Activated T-helper 1 cell treated with anti-CD3 and anti-CD28 coated beads, Interleukin-12 subunit alpha, Interleukin-12 subunit beta, Interleukin-2, Interleukin-4 antibody, amounts not matched to agents 30 ng/mL and 10 ng/mL and 1 ng/mL, durations not matched to agents 14 hours and 24 hours and 36 hours (primary cell): ENCODE measurements at regions not wholly inside any gene's neighbourhood (a gene's known extent, or its start where the extent isn't known, plus 50 kb on each side); places are given as distances from the start of the nearest gene placed in this dataset.

Source experiments
- DNase-seq: peaks from one replicate; pipeline ENCODE4 v3.0.0; 2021; ENCODE audit warnings: low spot score
- H3K27ac Mint-ChIP-seq: one replicate; pipeline ENCODE4 v1.8.0; 2021; ENCODE audit warnings: mild to moderate bottlenecking, mixed read lengths
- H3K27me3 Mint-ChIP-seq: one replicate; pipeline ENCODE4 v1.8.0; 2022; ENCODE audit warnings: mild to moderate bottlenecking, moderate library complexity, mixed read lengths; ENCODE audit not compliant: insufficient read depth
- H3K36me3 Mint-ChIP-seq: one replicate; pipeline ENCODE4 v1.8.0; 2021; ENCODE audit warnings: low read depth, mixed read lengths
- H3K4me1 Mint-ChIP-seq: one replicate; pipeline ENCODE4 v1.8.0; 2021; ENCODE audit warnings: low read depth, mixed read lengths
- H3K4me3 Mint-ChIP-seq: one replicate; pipeline ENCODE4 v1.8.0; 2021; ENCODE audit warnings: mild to moderate bottlenecking, moderate library complexity, mixed read lengths
- H3K9me3 Mint-ChIP-seq: one replicate; pipeline ENCODE4 v1.8.0; 2021; ENCODE audit warnings: mixed read lengths
- intact Hi-C: fragments of 100-400 bp; cut with micrococcal nuclease; formaldehyde crosslinking; loops from one replicate; pipeline ENCODE4 v1.15.1; 2024

DNA sequence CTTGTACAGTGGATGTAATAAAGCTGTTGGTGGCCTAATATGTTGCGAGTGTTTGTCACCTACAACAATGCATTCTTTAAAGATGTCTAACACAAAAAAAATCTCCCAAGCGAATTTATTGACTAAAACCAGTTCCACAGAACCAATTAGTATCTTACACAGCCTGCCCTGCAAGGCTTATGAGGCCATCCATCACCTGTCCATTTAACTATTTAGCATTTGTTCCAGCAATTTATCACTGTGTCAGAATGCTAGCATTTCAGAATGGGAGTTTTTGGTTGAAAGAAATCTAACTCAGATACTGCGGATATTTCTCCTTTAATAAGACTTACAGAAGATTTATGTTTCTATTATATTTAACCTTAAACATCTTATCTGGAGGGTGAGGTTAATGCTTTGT is 831.1 kb upstream of the PRMT6 start:
- no peak for DNase-seq
- intact Hi-C loops, result no loop called here
- H3K9me3 Mint-ChIP-seq, result peaks cover 7% of the 10 kb centered on the region
- H3K27ac Mint-ChIP-seq, result no peak overlapping the region
- no peaks in the 10 kb centered on the region for H3K27me3 Mint-ChIP-seq
- no peak overlapping the region for H3K4me3 Mint-ChIP-seq
- H3K36me3 Mint-ChIP-seq, result no peaks in the 10 kb centered on the region
- H3K4me1 Mint-ChIP-seq, result no peaks in the 10 kb centered on the region

DNA sequence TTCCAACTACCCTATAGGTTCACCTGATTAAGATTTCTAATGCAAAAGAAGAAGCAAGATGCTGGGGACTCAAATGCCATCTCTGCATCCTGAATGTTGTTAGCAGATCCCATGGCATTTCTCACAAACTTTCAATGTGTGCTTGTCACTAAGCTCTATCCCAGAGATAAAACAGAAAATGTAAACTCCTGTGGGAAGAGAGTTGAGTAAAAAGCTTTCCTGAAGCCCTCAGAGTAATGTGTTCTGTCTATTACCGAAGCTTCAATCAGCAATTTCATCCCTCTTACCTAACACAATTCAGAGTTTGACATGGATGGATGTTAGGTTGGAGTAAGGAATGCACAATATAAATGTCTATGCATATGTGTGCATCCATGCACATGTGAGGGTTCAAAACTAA is 829.9 kb upstream of the PRMT6 start:
- no peak for DNase-seq
- Mint-ChIP-seq H3K36me3 (no peaks in the 10 kb centered on the region), H3K27me3 (no peaks in the 10 kb centered on the region), H3K27ac (no peak overlapping the region), H3K4me1 (no peaks in the 10 kb centered on the region), H3K9me3 (peaks cover 7% of the 10 kb centered on the region), H3K4me3 (no peak overlapping the region)
- intact Hi-C loops, result no loop called here

DNA sequence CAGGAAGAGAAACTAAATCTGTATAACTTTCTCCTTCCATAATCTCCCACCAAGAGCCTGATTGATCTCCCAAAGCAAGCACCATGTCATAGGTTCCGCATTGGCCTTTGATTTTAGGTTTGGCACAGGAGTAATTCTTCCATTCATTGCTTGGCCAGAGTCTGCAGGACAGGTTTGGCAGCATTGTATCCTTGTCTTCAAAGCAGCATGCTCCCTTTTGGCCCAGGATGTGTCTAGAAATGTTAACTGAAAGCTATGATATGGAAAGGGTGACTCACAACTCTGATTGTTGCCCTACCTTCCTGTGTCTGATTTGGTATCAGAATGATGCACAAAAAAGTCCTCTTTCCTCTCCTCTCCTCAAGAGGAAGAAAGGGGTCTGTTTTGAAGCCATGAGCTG is 824.3 kb upstream of the PRMT6 start:
- H3K4me1 Mint-ChIP-seq, result no peaks in the 10 kb centered on the region

DNA sequence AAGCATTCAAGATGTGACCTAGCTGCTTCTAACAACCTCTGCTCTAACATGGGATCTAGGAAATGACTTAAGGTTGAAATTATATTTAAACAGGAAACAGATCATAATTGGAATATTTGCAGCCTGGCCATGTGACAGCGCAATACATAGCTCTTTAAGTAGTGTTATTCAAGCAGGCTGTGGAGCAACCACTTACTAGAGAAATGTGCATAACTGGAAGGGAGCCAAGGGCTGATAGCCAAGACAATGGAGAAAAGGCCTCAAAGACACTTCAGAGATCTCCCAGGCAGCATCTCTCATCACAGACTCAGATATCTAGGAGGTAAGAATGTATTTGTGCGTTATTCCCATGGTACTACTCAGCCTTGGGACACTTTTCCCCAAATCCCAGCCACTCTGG is 823.0 kb upstream of the PRMT6 start:
- H3K27ac Mint-ChIP-seq, result no peak overlapping the region
- H3K36me3 Mint-ChIP-seq, result no peaks in the 10 kb centered on the region
- DNase-seq, result no peak
- intact Hi-C loops, result no loop called here
- peaks cover 9% of the 10 kb centered on the region for H3K9me3 Mint-ChIP-seq
- no peaks in the 10 kb centered on the region for H3K27me3 Mint-ChIP-seq
- no peaks in the 10 kb centered on the region for H3K4me1 Mint-ChIP-seq
- no peak overlapping the region for H3K4me3 Mint-ChIP-seq

More for the DNA sequence above, 824.3 kb upstream of the PRMT6 start:
- Mint-ChIP-seq H3K36me3 (no peaks in the 10 kb centered on the region), H3K27me3 (no peaks in the 10 kb centered on the region), H3K9me3 (peaks cover 7% of the 10 kb centered on the region), H3K27ac (no peak overlapping the region), H3K4me3 (no peak overlapping the region)
- intact Hi-C loops, result no loop called here
- no peak for DNase-seq

DNA sequence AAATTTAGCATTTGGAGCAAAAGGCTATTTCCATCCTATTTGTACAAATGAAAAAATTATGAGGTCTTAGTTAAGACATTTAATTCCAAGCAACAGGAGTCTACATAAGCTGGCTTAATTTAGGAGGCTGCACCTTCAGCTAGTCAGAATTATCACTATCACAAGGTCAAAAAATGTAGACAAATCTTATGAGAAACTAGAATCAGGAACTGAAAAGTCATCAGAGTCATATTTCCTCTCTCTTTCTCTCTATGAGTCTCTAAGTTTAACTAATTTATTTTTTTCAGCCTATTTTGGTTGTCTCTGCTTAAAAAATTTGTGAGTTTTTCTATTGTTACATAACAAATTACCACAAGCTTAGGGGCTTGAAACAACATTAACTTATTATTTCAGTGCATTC is 807.1 kb upstream of the PRMT6 start:
- Mint-ChIP-seq H3K4me1 (no peaks in the 10 kb centered on the region), H3K4me3 (no peak overlapping the region), H3K27me3 (no peaks in the 10 kb centered on the region), H3K27ac (no peak overlapping the region), H3K36me3 (no peaks in the 10 kb centered on the region), H3K9me3 (peaks cover 9% of the 10 kb centered on the region)
- no peak for DNase-seq
- intact Hi-C loops, result no loop called here

DNA sequence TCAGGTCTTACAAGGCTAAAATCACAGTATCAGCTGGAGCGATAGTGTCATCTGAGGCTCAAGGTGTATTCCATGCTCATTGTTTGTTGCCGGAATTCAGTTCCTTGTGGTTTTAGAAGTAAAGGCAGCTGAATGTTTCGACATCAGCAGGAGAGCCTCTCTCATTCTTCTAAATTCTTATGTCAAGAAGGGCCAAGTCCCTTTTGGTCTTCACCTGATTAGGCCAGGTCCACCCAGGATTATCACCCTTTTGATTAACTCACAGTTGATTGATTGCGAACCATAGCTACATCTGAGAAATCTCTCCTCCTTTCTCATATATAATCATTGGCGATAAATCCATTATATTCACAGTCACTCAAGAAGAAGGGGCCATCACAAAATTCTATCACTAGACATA is 806.7 kb upstream of the PRMT6 start:
- H3K27me3 Mint-ChIP-seq, result no peaks in the 10 kb centered on the region
- no peaks in the 10 kb centered on the region for H3K4me1 Mint-ChIP-seq
- intact Hi-C loops, result no loop called here
- no peak overlapping the region for H3K4me3 Mint-ChIP-seq
- no peaks in the 10 kb centered on the region for H3K36me3 Mint-ChIP-seq
- no peak overlapping the region for H3K27ac Mint-ChIP-seq
- DNase-seq, result no peak
- peaks cover 9% of the 10 kb centered on the region for H3K9me3 Mint-ChIP-seq

DNA sequence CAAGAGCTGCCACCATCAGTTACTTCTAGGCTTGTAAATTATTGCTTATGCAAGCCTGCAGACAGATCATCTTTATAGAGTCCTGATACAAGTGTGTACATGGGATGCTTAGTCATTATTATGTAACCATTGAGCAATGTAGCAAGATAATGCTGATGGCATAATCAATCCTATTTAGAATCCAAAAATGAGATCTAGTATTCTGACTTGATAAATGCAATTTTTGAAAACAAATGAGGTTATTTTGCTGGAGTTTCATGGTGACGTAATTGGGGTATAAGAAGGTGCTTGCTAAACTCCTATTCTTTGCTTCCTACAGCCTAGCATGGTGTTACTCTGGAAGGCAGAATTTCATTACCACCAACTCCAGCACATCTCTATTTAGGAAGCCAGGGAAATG is 801.7 kb upstream of the PRMT6 start:
- intact Hi-C loops, result no loop called here
- Mint-ChIP-seq H3K4me1 (no peaks in the 10 kb centered on the region), H3K27me3 (no peaks in the 10 kb centered on the region), H3K36me3 (no peaks in the 10 kb centered on the region), H3K27ac (no peak overlapping the region), H3K4me3 (no peak overlapping the region), H3K9me3 (peaks cover 24% of the 10 kb centered on the region)
- no peak for DNase-seq

DNA sequence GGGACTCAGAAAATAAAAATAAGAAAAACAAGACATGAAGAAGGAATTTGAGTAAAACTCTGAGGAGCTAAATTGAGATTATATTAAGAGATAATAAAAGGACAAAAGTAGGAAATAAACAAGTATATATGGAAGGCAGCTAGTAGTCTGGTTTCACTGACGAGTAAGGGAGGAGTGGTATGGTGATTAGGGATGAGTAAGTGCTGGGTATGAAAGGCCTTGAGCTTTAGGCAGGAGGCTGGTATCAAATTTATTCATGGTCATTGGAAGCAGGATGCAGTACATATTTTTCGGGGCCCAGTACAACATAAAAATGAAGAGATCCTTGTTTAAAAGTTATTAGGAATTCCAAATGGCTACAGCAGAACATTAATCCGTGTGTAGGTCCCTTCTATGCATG is 789.7 kb upstream of the PRMT6 start:
- intact Hi-C loops, result no loop called here
- Mint-ChIP-seq H3K4me1 (no peaks in the 10 kb centered on the region), H3K27ac (no peak overlapping the region), H3K9me3 (peaks cover 5% of the 10 kb centered on the region), H3K4me3 (no peak overlapping the region), H3K27me3 (no peaks in the 10 kb centered on the region), H3K36me3 (no peaks in the 10 kb centered on the region)
- DNase-seq, result no peak

DNA sequence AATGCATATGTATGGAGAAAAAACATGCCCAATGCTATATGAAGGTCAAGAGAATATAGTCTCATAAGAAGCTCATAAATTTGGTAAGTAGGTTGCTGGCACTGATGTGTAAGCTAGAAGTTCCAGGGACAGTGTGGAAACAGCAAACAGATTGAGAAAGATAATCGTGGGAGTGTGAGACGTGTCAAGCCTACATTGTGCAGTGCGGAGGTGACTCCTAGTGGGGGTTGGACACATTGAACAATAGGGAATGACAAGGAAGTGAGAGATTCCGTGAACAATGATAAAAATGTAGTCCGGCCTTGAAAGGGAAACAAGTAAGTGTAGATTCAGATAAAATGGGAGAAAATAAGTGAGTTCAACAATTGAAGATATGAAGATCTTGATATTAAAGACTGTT is 788.4 kb upstream of the PRMT6 start:
- intact Hi-C loops, result no loop called here
- Mint-ChIP-seq H3K27me3 (no peaks in the 10 kb centered on the region), H3K9me3 (peaks cover 5% of the 10 kb centered on the region), H3K4me1 (no peaks in the 10 kb centered on the region), H3K27ac (no peak overlapping the region), H3K36me3 (no peaks in the 10 kb centered on the region), H3K4me3 (no peak overlapping the region)
- no peak for DNase-seq

DNA sequence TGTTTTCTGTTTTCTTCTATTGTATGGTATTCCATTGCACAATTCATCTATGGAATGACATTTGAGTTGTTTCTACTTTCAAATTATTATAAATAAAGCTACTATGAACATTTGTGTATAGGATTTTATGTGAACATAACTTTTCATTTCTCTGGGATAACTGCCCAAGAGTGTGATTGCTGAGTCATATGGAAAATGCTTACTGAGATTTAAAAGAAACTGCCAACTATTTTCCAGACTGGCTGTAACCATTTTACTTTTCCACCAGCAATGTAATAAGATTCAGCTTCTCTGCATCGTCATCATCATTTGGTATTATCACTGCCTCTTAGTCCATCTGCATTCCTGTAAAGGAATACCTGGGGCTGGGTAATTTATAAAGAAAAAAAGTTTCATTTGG is 779.6 kb upstream of the PRMT6 start:
- no peak overlapping the region for H3K27ac Mint-ChIP-seq
- no peak overlapping the region for H3K4me3 Mint-ChIP-seq
- no peaks in the 10 kb centered on the region for H3K27me3 Mint-ChIP-seq
- intact Hi-C loops, result no loop called here
- no peak for DNase-seq
- peaks cover 5% of the 10 kb centered on the region for H3K9me3 Mint-ChIP-seq
- H3K4me1 Mint-ChIP-seq, result no peaks in the 10 kb centered on the region
- no peaks in the 10 kb centered on the region for H3K36me3 Mint-ChIP-seq

DNA sequence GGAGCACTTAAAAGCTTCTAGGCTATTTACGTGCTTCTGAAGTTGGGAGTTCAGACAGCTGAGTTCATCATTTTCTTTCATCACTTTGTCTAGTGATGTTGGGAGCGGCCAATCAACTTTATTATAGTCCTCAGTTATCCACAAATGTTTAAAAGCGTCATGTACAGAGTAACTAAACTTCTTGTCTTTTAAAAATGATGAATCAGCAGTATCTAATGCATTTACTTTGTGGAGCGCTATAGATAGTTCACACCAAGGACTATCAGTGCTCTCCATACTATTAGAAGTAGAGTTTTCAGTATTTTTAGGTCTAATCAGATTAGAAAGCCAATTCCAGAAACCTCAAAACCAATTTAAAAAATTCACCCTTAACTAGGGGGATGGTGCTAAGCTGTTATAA is 778.7 kb upstream of the PRMT6 start:
- no peaks in the 10 kb centered on the region for H3K36me3 Mint-ChIP-seq
- no peaks in the 10 kb centered on the region for H3K27me3 Mint-ChIP-seq
- H3K4me3 Mint-ChIP-seq, result no peak overlapping the region
- no peaks in the 10 kb centered on the region for H3K4me1 Mint-ChIP-seq
- no peak overlapping the region for H3K27ac Mint-ChIP-seq
- no peak for DNase-seq
- H3K9me3 Mint-ChIP-seq, result peaks cover 8% of the 10 kb centered on the region
- intact Hi-C loops, result no loop called here

DNA sequence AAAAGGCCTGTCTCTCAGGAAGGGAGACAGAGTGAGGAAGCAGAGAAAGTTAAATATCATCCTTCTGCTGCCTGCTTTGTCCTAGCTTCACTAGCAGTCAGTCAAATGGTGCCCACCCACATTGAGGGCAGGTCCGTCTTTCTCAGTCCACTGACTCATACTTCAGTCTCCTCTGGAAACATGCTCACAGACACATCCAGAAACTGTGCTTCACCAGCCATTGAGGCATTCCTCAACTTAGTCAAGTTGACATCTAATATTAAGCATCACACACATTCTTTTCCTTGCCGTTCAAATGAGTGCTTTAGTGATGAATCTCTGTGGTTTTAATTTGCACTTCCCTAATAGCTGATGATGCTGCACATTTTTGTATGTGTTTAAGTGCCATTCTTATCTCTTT is 777.8 kb upstream of the PRMT6 start:
- intact Hi-C loops, result no loop called here
- Mint-ChIP-seq H3K9me3 (peaks cover 8% of the 10 kb centered on the region), H3K36me3 (no peaks in the 10 kb centered on the region), H3K4me3 (no peak overlapping the region), H3K27me3 (no peaks in the 10 kb centered on the region), H3K27ac (no peak overlapping the region), H3K4me1 (no peaks in the 10 kb centered on the region)
- DNase-seq, result no peak

DNA sequence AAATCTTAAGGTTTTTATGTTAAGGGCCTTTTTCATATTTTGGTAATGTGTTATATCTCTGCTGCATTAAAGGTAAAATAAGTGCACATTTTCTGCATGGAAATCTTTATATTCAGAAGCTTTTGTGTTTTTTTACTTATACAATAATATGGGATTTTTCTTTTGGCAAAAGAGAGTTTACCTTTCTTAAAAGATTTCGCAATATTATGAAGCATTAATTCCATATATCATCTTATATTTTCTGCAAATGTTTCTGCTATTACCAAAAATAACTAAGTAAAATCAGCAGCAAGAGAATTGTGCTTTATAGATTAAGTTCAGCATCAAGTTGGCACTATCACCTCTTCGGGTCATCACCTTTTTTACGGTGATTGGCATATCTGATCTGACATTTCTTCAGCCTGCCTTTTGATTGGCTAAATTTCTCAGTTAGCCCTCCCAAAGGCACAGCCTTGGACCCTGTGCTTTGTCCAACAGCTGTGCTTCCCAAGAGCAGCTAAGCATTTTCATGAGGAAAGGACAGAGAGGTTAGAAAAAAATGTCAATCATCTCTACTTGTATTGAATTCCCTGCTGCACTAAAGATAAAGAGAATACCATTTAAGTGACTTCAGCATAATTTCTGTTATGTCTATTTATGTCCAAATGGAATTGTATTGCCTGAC is 767.1 kb upstream of the PRMT6 start:
- Mint-ChIP-seq H3K36me3 (no peaks in the 10 kb centered on the region), H3K4me3 (no peak overlapping the region), H3K27ac (no peak overlapping the region), H3K27me3 (no peaks in the 10 kb centered on the region), H3K9me3 (peaks cover 13% of the 10 kb centered on the region), H3K4me1 (no peaks in the 10 kb centered on the region)
- no peak for DNase-seq
- intact Hi-C loops, result no loop called here

DNA sequence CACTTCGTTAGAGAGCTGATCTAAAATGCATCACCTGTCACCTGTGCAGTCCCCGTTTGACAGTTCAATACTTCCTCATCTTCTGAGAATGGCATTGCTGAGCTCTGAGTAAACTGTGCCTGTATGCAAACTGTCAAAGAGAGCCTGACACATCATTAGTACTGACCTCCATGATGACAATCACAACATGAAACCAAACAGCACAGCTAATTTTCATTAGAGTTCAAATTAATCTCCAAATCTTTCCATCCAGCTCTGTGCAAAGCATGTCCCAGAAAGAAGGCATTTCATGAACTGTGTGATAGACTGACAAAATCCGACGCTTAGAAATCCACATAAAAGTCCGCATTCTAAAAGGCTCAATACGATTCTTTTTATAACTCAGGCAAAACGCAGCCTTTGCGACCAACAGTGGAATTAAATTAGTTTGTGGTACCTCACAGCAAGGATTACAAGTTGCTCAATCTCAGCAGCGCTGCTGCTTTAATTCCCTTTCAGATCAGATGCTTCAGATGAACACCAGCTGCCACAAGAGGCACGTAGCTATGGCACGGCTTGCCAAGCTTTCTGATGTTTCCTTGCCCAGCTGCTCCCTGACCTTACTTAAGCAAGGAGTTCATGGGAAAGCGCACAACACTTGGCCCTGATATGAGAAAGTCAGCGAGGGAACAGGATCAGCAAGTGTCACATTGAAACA is 765.5 kb upstream of the PRMT6 start:
- Mint-ChIP-seq H3K36me3 (no peaks in the 10 kb centered on the region), H3K27me3 (no peaks in the 10 kb centered on the region), H3K4me1 (no peaks in the 10 kb centered on the region), H3K27ac (no peak overlapping the region), H3K9me3 (peaks cover 6% of the 10 kb centered on the region), H3K4me3 (no peak overlapping the region)
- intact Hi-C loops, result no loop called here
- DNase-seq, result no peak
